Fibroblast of villous mesenchyme (primary cell): ENCODE measurements at regions not wholly inside any gene's neighbourhood (a gene's known extent, or its start where the extent isn't known, plus 50 kb on each side); places are given as distances from the start of the nearest gene placed in this dataset.

Experiments
- DNase-seq: peaks from one replicate; pipeline ENCODE4 v3.0.0-alpha.2; 2010; ENCODE audit warnings: low read depth
- H3K4me3 ChIP-seq: 2 replicates; pipeline ENCODE4 v1.5.1; 2011; ENCODE audit warnings: low read depth, mild to moderate bottlenecking, low read length
- TF ChIP-seq, protein P1 (sequence below): IDR thresholded peaks from 2 replicates; pipeline ENCODE4 v1.5.1; 2012; ENCODE audit warnings: low read depth, mild to moderate bottlenecking, low read length; ENCODE audit not compliant: insufficient read depth

GRCh38 chr2:65731476-65731875, 299.1 kb upstream of the SPRED2 start:
- TF ChIP-seq, protein P1, sequence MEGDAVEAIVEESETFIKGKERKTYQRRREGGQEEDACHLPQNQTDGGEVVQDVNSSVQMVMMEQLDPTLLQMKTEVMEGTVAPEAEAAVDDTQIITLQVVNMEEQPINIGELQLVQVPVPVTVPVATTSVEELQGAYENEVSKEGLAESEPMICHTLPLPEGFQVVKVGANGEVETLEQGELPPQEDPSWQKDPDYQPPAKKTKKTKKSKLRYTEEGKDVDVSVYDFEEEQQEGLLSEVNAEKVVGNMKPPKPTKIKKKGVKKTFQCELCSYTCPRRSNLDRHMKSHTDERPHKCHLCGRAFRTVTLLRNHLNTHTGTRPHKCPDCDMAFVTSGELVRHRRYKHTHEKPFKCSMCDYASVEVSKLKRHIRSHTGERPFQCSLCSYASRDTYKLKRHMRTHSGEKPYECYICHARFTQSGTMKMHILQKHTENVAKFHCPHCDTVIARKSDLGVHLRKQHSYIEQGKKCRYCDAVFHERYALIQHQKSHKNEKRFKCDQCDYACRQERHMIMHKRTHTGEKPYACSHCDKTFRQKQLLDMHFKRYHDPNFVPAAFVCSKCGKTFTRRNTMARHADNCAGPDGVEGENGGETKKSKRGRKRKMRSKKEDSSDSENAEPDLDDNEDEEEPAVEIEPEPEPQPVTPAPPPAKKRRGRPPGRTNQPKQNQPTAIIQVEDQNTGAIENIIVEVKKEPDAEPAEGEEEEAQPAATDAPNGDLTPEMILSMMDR, result no peak
- H3K4me3 ChIP-seq, result no peak overlapping the region
- no peak for DNase-seq

DNA sequence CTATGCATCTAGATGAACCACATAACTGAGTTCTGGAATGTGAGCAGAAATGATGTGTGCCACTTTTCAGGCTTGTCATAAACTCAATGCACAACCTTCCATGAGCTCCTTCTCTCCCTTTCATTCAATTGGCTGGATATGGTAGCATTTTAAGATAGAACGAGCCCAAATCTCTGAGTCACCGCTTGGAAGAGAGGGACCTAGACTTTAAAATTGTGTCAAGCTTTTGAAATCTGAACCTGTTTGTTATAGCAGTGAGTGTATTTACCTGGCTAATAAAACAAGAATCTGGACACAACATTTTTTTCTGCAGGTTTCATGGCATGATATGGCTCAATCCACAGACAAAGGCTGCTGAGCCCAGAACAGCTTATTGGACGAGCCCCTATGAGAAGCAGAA, 297.8 kb upstream of the SPRED2 start:
- no peak overlapping the region for H3K4me3 ChIP-seq
- no peak for DNase-seq
- TF ChIP-seq, protein P1, result no peak

DNA sequence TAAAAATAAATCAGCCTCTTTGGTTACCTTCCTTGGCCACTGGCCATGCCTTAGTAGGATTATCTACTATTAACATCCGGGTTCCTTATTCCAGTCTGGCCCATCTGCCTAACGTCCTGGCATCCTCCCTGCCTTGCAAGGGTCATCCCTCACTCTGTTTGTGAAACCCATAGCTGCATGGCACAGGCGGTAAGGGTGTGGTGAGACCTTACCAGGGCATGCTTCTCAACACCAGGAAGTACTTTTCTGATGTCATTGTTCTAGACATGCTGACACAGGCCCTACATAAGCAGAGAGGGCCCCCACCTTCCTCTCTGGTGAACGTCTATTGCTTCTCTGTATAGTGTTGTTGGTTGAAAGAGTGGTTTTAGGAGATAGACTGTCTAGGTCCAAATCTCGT, 296.8 kb upstream of the SPRED2 start:
- H3K4me3 ChIP-seq, result no peak overlapping the region
- DNase-seq, result no peak
- TF ChIP-seq, protein P1, result no peak

DNA sequence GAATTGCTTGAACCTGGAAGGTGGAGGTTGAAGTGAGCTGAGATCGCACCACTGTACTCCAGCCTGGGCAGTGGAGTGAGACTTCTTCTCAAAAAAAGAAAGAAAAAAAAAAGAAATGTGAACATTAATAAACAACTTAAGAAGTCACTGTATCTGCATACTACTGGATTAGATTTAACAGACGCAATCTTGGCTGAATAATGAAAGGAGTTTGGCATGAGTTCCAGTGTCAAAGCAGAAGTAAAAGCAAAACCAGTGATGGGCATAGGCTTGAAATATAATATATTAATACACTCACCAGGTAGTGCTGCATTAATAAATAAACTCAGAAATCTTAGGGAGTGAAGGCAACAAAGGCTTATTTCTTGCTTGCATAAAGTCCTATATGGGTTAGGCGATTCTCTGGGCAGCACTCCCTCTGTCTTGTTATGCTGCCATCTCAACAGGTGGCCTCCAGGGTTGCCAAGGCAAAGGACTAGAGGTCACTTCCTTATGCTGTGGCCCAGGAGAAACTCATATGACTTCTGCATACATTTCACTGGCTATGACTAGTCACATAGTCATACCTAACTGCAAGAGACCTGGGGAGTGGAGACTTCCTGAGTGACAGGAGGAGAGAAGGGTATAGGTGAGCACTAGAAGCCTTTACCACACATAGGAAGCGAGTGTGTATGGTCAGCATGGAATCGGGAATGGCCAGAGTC, 296.2 kb upstream of the SPRED2 start:
- DNase-seq, result no peak
- TF ChIP-seq, protein P1, result no peak
- H3K4me3 ChIP-seq, result no peak overlapping the region

- TF ChIP-seq, protein P1, result no peak
- no peak for DNase-seq
- no peak overlapping the region for H3K4me3 ChIP-seq
Observed at GRCh38 chr2:65727816-65728215, 295.4 kb upstream of the SPRED2 start.

- no peak overlapping the region for H3K4me3 ChIP-seq
- TF ChIP-seq, protein P1, result no peak
- DNase-seq, result no peak
Observed at GRCh38 chr2:65727381-65727780, 295.0 kb upstream of the SPRED2 start.

GRCh38 chr2:65724752-65725151, 292.4 kb upstream of the SPRED2 start:
- DNase-seq, result no peak
- no peak overlapping the region for H3K4me3 ChIP-seq
- TF ChIP-seq, protein P1, result no peak
